ENCODE measurements at regions not wholly inside any gene's neighbourhood (a gene's known extent, or its start where the extent isn't known, plus 50 kb on each side); places are given as distances from the start of the nearest gene placed in this dataset.
"Not testable (repeated sequence)": the region's sequence is repeated elsewhere in the genome, so short reads cannot be mapped to it uniquely, and the experiment has no call there.

GRCh38 chrX:149420566-149420965, 84.5 kb downstream of the IDS start:
- H3K27ac ChIP-seq (ENCODE audit: low read depth in 1 of 3, low read length in 2 of 3); FAIRE-seq; H3K36me3 ChIP-seq (ENCODE audit: control insufficient read depth in 3 of 3, insufficient read depth in 2 of 3, low read depth in 1 of 3, low read length in 3 of 3); H3K4me3 ChIP-seq (ENCODE audit: low read depth in 1 of 3, low read length in 3 of 3); H3K4me1 ChIP-seq (ENCODE audit: control insufficient read depth in 3 of 3, insufficient read depth in 2 of 3, low read depth in 1 of 3, low read length in 2 of 3); DNase-seq; H3K9me3 ChIP-seq (ENCODE audit: control insufficient read depth in 2 of 2, insufficient read depth in 1 of 2, low read depth in 1 of 2, low read length in 1 of 2); H3K27me3 ChIP-seq (ENCODE audit: control insufficient read depth in 3 of 3, insufficient read depth in 3 of 3, low read length in 3 of 3): not testable (repeated sequence)
- 92 to 97% (median 93%) methylated on average over 4 to 15 of the region's 21 CpGs for WGBS, 3 donors

DNA sequence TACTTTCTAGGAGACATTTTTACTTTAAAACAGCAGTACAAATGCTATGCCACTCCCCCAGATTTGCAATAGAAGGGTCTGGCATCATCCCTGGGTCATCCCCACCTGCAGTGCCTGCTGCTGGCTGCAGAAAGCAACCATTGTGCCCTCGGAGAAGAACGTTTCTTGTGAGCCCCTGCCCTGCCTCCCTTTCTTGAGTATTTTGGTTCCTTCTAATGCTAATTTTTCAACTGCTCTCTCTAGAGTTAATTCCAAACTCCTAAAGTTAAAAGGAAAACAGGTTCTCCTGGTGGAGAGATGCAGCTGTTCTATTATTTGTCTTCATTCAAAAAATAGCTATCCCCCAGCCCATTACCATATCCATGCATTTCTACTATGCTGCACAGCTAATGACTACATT, 107.1 kb downstream of the IDS start:
- H3K4me3 ChIP-seq (ENCODE audit: low read depth in 1 of 3, low read length in 3 of 3), result no peak overlapping the region
- H3K27me3 ChIP-seq (ENCODE audit: control insufficient read depth in 3 of 3, insufficient read depth in 3 of 3, low read length in 3 of 3), result no peaks in the 10 kb centered on the region
- no peak for FAIRE-seq
- H3K36me3 ChIP-seq (ENCODE audit: control insufficient read depth in 3 of 3, insufficient read depth in 2 of 3, low read depth in 1 of 3, low read length in 3 of 3), result no peaks in the 10 kb centered on the region
- DNase-seq, result no peak
- no peaks in the 10 kb centered on the region for H3K4me1 ChIP-seq (ENCODE audit: control insufficient read depth in 3 of 3, insufficient read depth in 2 of 3, low read depth in 1 of 3, low read length in 2 of 3)
- no peaks in the 10 kb centered on the region for H3K9me3 ChIP-seq (ENCODE audit: control insufficient read depth in 2 of 2, insufficient read depth in 1 of 2, low read depth in 1 of 2, low read length in 1 of 2)
- no peak overlapping the region for H3K27ac ChIP-seq (ENCODE audit: low read depth in 1 of 3, low read length in 2 of 3)
- 28 to 51% (median 37%) methylated on average over 2 of the region's 2 CpGs for WGBS, 3 donors

GRCh38 chrX:149392921-149393320, 112.2 kb downstream of the IDS start:
- no peak for FAIRE-seq
- H3K9me3 ChIP-seq (ENCODE audit: control insufficient read depth in 2 of 2, insufficient read depth in 1 of 2, low read depth in 1 of 2, low read length in 1 of 2), result no peaks in the 10 kb centered on the region
- H3K4me1 ChIP-seq (ENCODE audit: control insufficient read depth in 3 of 3, insufficient read depth in 2 of 3, low read depth in 1 of 3, low read length in 2 of 3), result no peaks in the 10 kb centered on the region
- H3K36me3 ChIP-seq (ENCODE audit: control insufficient read depth in 3 of 3, insufficient read depth in 2 of 3, low read depth in 1 of 3, low read length in 3 of 3), result no peaks in the 10 kb centered on the region
- no peak overlapping the region for H3K27ac ChIP-seq (ENCODE audit: low read depth in 1 of 3, low read length in 2 of 3)
- no peak for DNase-seq
- H3K4me3 ChIP-seq (ENCODE audit: low read depth in 1 of 3, low read length in 3 of 3), result no peak overlapping the region
- no peaks in the 10 kb centered on the region for H3K27me3 ChIP-seq (ENCODE audit: control insufficient read depth in 3 of 3, insufficient read depth in 3 of 3, low read length in 3 of 3)

DNA sequence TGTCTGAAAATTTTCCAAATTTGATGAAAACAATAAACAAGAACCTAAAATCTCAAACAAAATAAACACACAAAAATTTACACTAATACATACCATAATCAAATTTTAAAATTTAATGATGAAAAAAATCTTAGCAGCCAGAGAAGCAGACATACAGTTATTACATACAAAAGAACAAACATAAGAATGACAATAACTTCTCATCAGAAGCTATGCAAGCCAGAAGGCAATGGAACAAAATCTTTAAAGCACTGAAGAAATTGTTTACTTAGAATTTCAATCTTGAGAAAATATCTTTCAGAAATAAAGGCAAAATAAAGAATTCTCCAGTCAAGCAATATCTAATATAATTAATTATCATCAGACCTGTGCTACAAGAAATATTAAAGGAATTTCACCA, 121.3 kb downstream of the IDS start:
- Histone ChIP-seq H3K36me3 (ENCODE audit: control insufficient read depth in 3 of 3, insufficient read depth in 2 of 3, low read depth in 1 of 3, low read length in 3 of 3) (no peaks in the 10 kb centered on the region), H3K4me3 (ENCODE audit: low read depth in 1 of 3, low read length in 3 of 3) (no peak overlapping the region), H3K27ac (ENCODE audit: low read depth in 1 of 3, low read length in 2 of 3) (no peak overlapping the region), H3K9me3 (ENCODE audit: control insufficient read depth in 2 of 2, insufficient read depth in 1 of 2, low read depth in 1 of 2, low read length in 1 of 2) (no peaks in the 10 kb centered on the region), H3K4me1 (ENCODE audit: control insufficient read depth in 3 of 3, insufficient read depth in 2 of 3, low read depth in 1 of 3, low read length in 2 of 3) (no peaks in the 10 kb centered on the region), H3K27me3 (ENCODE audit: control insufficient read depth in 3 of 3, insufficient read depth in 3 of 3, low read length in 3 of 3) (no peaks in the 10 kb centered on the region)
- FAIRE-seq, result no peak
- no peak for DNase-seq

- Histone ChIP-seq H3K27ac (ENCODE audit: low read depth in 1 of 3, low read length in 2 of 3) (no peak overlapping the region), H3K4me3 (ENCODE audit: low read depth in 1 of 3, low read length in 3 of 3) (no peak overlapping the region), H3K36me3 (ENCODE audit: control insufficient read depth in 3 of 3, insufficient read depth in 2 of 3, low read depth in 1 of 3, low read length in 3 of 3) (no peaks in the 10 kb centered on the region), H3K4me1 (ENCODE audit: control insufficient read depth in 3 of 3, insufficient read depth in 2 of 3, low read depth in 1 of 3, low read length in 2 of 3) (no peaks in the 10 kb centered on the region), H3K9me3 (ENCODE audit: control insufficient read depth in 2 of 2, insufficient read depth in 1 of 2, low read depth in 1 of 2, low read length in 1 of 2) (no peaks in the 10 kb centered on the region), H3K27me3 (ENCODE audit: control insufficient read depth in 3 of 3, insufficient read depth in 3 of 3, low read length in 3 of 3) (no peaks in the 10 kb centered on the region)
- WGBS, 3 donors, result 42 to 53% (median 47%) methylated on average over 3 of the region's 3 CpGs
- FAIRE-seq, result no peak
- no peak for DNase-seq
These were observed 130.4 kb downstream of the IDS start for GRCh38 chrX:149374751-149375150.

- Histone ChIP-seq H3K27ac (ENCODE audit: low read depth in 1 of 3, low read length in 2 of 3) (no peak overlapping the region), H3K4me1 (ENCODE audit: control insufficient read depth in 3 of 3, insufficient read depth in 2 of 3, low read depth in 1 of 3, low read length in 2 of 3) (no peaks in the 10 kb centered on the region), H3K9me3 (ENCODE audit: control insufficient read depth in 2 of 2, insufficient read depth in 1 of 2, low read depth in 1 of 2, low read length in 1 of 2) (no peaks in the 10 kb centered on the region), H3K27me3 (ENCODE audit: control insufficient read depth in 3 of 3, insufficient read depth in 3 of 3, low read length in 3 of 3) (no peaks in the 10 kb centered on the region), H3K4me3 (ENCODE audit: low read depth in 1 of 3, low read length in 3 of 3) (no peak overlapping the region), H3K36me3 (ENCODE audit: control insufficient read depth in 3 of 3, insufficient read depth in 2 of 3, low read depth in 1 of 3, low read length in 3 of 3) (no peaks in the 10 kb centered on the region)
- 16 to 46% (median 19%) methylated on average over 2 of the region's 2 CpGs for WGBS, 3 donors
- DNase-seq, result no peak
- no peak for FAIRE-seq
These were observed 132.2 kb downstream of the IDS start for GRCh38 chrX:149372866-149373265.

- no peak for DNase-seq
- Histone ChIP-seq H3K4me1 (ENCODE audit: control insufficient read depth in 3 of 3, insufficient read depth in 2 of 3, low read depth in 1 of 3, low read length in 2 of 3) (no peaks in the 10 kb centered on the region), H3K27me3 (ENCODE audit: control insufficient read depth in 3 of 3, insufficient read depth in 3 of 3, low read length in 3 of 3) (no peaks in the 10 kb centered on the region), H3K36me3 (ENCODE audit: control insufficient read depth in 3 of 3, insufficient read depth in 2 of 3, low read depth in 1 of 3, low read length in 3 of 3) (no peaks in the 10 kb centered on the region), H3K27ac (ENCODE audit: low read depth in 1 of 3, low read length in 2 of 3) (no peak overlapping the region), H3K9me3 (ENCODE audit: control insufficient read depth in 2 of 2, insufficient read depth in 1 of 2, low read depth in 1 of 2, low read length in 1 of 2) (no peaks in the 10 kb centered on the region), H3K4me3 (ENCODE audit: low read depth in 1 of 3, low read length in 3 of 3) (no peak overlapping the region)
- no peak for FAIRE-seq
- WGBS, 3 donors, result 57 to 69% (median 66%) methylated on average over 3 of the region's 3 CpGs
These were observed 133.1 kb downstream of the IDS start for GRCh38 chrX:149371986-149372385.

- no peak overlapping the region for H3K27ac ChIP-seq (ENCODE audit: low read depth in 1 of 3, low read length in 2 of 3)
- no peaks in the 10 kb centered on the region for H3K27me3 ChIP-seq (ENCODE audit: control insufficient read depth in 3 of 3, insufficient read depth in 3 of 3, low read length in 3 of 3)
- FAIRE-seq, result no peak
- no peaks in the 10 kb centered on the region for H3K4me1 ChIP-seq (ENCODE audit: control insufficient read depth in 3 of 3, insufficient read depth in 2 of 3, low read depth in 1 of 3, low read length in 2 of 3)
- 74 to 84% (median 82%) methylated on average over 6 of the region's 6 CpGs for WGBS, 3 donors
- no peaks in the 10 kb centered on the region for H3K36me3 ChIP-seq (ENCODE audit: control insufficient read depth in 3 of 3, insufficient read depth in 2 of 3, low read depth in 1 of 3, low read length in 3 of 3)
- no peak for DNase-seq
- no peaks in the 10 kb centered on the region for H3K9me3 ChIP-seq (ENCODE audit: control insufficient read depth in 2 of 2, insufficient read depth in 1 of 2, low read depth in 1 of 2, low read length in 1 of 2)
- no peak overlapping the region for H3K4me3 ChIP-seq (ENCODE audit: low read depth in 1 of 3, low read length in 3 of 3)
These were observed 135.0 kb downstream of the IDS start for GRCh38 chrX:149370097-149370496.

GRCh38 chrX:149365552-149365951, 139.6 kb downstream of the IDS start:
- Histone ChIP-seq H3K27ac (ENCODE audit: low read depth in 1 of 3, low read length in 2 of 3) (no peak overlapping the region), H3K4me3 (ENCODE audit: low read depth in 1 of 3, low read length in 3 of 3) (no peak overlapping the region), H3K4me1 (ENCODE audit: control insufficient read depth in 3 of 3, insufficient read depth in 2 of 3, low read depth in 1 of 3, low read length in 2 of 3) (no peaks in the 10 kb centered on the region), H3K9me3 (ENCODE audit: control insufficient read depth in 2 of 2, insufficient read depth in 1 of 2, low read depth in 1 of 2, low read length in 1 of 2) (no peaks in the 10 kb centered on the region), H3K36me3 (ENCODE audit: control insufficient read depth in 3 of 3, insufficient read depth in 2 of 3, low read depth in 1 of 3, low read length in 3 of 3) (no peaks in the 10 kb centered on the region), H3K27me3 (ENCODE audit: control insufficient read depth in 3 of 3, insufficient read depth in 3 of 3, low read length in 3 of 3) (no peaks in the 10 kb centered on the region)
- DNase-seq (no peak), FAIRE-seq (no peak)

Measured in small intestine (tissue), 7 donors.